Stomach (tissue), 4 donors: ENCODE measurements at regions not wholly inside any gene's neighbourhood (a gene's known extent, or its start where the extent isn't known, plus 50 kb on each side); places are given as distances from the start of the nearest gene placed in this dataset.

Experiments
- CTCF ChIP-seq, 7 experiments: fragments of 450-650 bp in 4 of 7; fragments of 200-600 bp in 3 of 7; sonication (generic) in 3 of 7; IDR thresholded peaks; one replicate each; pipeline ENCODE4 v1.5.1; 2016 to 2019; ENCODE audit warnings: antibody characterized with exemption in 7 of 7, control low read depth in 2 of 7, mild to moderate bottlenecking in 1 of 7
- EP300 ChIP-seq: sonication (generic); formaldehyde crosslinking; IDR thresholded peaks from one replicate; pipeline ENCODE4 v1.6.1; 2017; ENCODE audit warnings: antibody characterized with exemption
- POLR2A ChIP-seq, 4 donors: fragments of 450-650 bp; IDR thresholded peaks; one replicate each; pipeline ENCODE4 v1.6.1; 2016; ENCODE audit warnings: antibody characterized with exemption in 4 of 4, control low read depth in 2 of 4, mild to moderate bottlenecking in 1 of 4, moderate library complexity in 1 of 4
- POLR2AphosphoS5 ChIP-seq, 3 donors: sonication (generic); formaldehyde crosslinking; IDR thresholded peaks; one replicate each; pipeline ENCODE4 v1.6.1; 2016; ENCODE audit warnings: antibody characterized with exemption in 3 of 3

GRCh38 chr18:34444622-34445021 is 219.9 kb upstream of the NOL4 start:
- TF ChIP-seq CTCF (IDR thresholded peaks at IDR 0.05) (no peak), POLR2AphosphoS5 (IDR thresholded peaks at IDR 0.05) (no peak), POLR2A (IDR thresholded peaks at IDR 0.05) (no peak), EP300 (no peak)
